GM12878 (cell line): ENCODE measurements at regions not wholly inside any gene's neighbourhood (a gene's known extent, or its start where the extent isn't known, plus 50 kb on each side); places are given as distances from the start of the nearest gene placed in this dataset.

Source experiments
- CTCF ChIP-seq, 3 experiments: IDR thresholded peaks in 2 of 3; conservative IDR thresholded peaks in 1 of 3; 2 replicates each; pipeline ENCODE4 v1.5.1; 2011; ENCODE audit warnings: low read depth in 3 of 3, low read length in 3 of 3, mild to moderate bottlenecking in 3 of 3, control low read depth in 2 of 3, moderate library complexity in 2 of 3, inconsistent platforms in 1 of 3, mixed read lengths in 1 of 3; ENCODE audit not compliant: control insufficient read depth in 2 of 3, insufficient read depth in 1 of 3; ENCODE audit errors: extremely low read depth in 1 of 3
- FOXM1 ChIP-seq: IDR thresholded peaks from 2 replicates; pipeline ENCODE4 v1.6.1; 2012; ENCODE audit warnings: low read depth, mild to moderate bottlenecking, inconsistent platforms, low read length, moderate library complexity
- IRF4 ChIP-seq: IDR thresholded peaks from 2 replicates; pipeline ENCODE4 v1.6.1; 2011; ENCODE audit warnings: low read depth, low read length
- NBN ChIP-seq: fragments of 450-650 bp; IDR thresholded peaks from 2 replicates; pipeline ENCODE4 v1.6.1; 2016
- POLR2AphosphoS5 ChIP-seq: IDR thresholded peaks from 2 replicates; pipeline ENCODE4 v1.6.1; 2011; ENCODE audit warnings: mild to moderate bottlenecking, low read length, inconsistent platforms
- RFX5 ChIP-seq: IDR thresholded peaks from 2 replicates; pipeline ENCODE4 v1.6.1; 2011; ENCODE audit warnings: low read depth, low read length, improper control_type of control experiment
- SIN3A ChIP-seq: IDR thresholded peaks from 2 replicates; pipeline ENCODE4 v1.6.1; 2012; ENCODE audit warnings: low read depth, low read length, improper control_type of control experiment
- SP1 ChIP-seq: IDR thresholded peaks from one replicate; pipeline ENCODE4 v1.6.1; 2011; ENCODE audit warnings: low read depth, low read length
- TBL1XR1 ChIP-seq: IDR thresholded peaks from 2 replicates; pipeline ENCODE4 v1.6.1; 2012; ENCODE audit warnings: low read depth, low read length, improper control_type of control experiment
- YY1 ChIP-seq: IDR thresholded peaks from 2 replicates; pipeline ENCODE4 v1.6.1; 2011; ENCODE audit warnings: low read depth, mild to moderate bottlenecking, low read length
- ZNF24 ChIP-seq: fragments of 450-650 bp; IDR thresholded peaks from 2 replicates; pipeline ENCODE4 v1.6.1; 2017; ENCODE audit warnings: antibody characterized with exemption, mild to moderate bottlenecking
- ZNF274 ChIP-seq: IDR thresholded peaks from one replicate; pipeline ENCODE4 v1.8.0; 2011; ENCODE audit not compliant: insufficient read length, insufficient read depth

DNA sequence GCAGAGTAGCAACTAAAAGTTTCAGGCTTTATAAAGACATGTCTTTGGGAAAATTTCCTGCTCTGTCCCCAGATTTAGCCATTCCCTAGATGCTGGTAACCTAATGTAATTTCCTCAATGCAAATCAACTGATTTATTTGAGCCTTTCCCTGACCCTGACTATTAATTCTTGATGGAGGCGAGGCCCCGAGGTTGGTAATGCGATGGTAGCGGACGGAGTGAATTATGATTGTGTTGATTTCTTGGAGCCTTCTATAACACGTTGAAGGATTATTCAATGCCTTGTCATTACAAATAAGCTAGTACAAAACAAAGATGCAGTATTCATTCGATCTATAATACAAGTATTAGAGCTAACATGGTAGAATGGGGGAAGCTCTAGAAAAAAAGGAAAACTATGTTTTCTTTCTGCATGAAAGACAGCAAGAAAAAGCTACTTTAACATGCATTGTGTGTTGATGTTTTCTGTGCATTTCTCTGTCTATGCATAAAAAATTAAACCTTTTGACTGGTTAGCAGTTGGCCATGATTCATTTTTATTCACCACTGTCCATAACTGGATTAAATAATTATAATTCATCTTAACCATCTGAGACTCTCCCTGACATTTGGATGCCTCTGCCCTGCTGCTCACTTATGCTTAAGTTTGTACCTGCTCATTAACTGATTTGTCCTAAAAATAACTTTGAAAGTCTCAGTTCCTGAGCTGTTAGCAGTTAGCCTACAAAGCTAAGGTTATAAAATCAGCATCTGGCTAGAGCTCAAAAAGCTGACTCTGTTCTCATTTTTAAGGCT is 490.2 kb upstream of the NUDT12 start:
- no peak for TF ChIP-seq RFX5
- no peak for TF ChIP-seq ZNF24
- no peak for TF ChIP-seq IRF4
- no peak for TF ChIP-seq POLR2AphosphoS5
- TF ChIP-seq CTCF (IDR thresholded peaks at IDR 0.05 in 2 of 3, conservative IDR thresholded peaks at IDR 0.05 in 1 of 3; ENCODE audit: control insufficient read depth in 2 of 3, extremely low read depth in 1 of 3, insufficient read depth in 1 of 3, low read depth in 3 of 3, low read length in 3 of 3) = no peak
- TF ChIP-seq SP1 = no peak
- no peak for TF ChIP-seq ZNF274
- TF ChIP-seq TBL1XR1 = no peak
- TF ChIP-seq YY1 = no peak
- no peak for TF ChIP-seq SIN3A
- no peak for TF ChIP-seq NBN
- no peak for TF ChIP-seq FOXM1
